HepG2 (cell line): ENCODE measurements at regions not wholly inside any gene's neighbourhood (a gene's known extent, or its start where the extent isn't known, plus 50 kb on each side); places are given as distances from the start of the nearest gene placed in this dataset.

ENCODE experiments used
- ATAC-seq: fragments of 200-7000 bp; cut with Tn5 transposase; 3 replicates; pipeline ENCODE4 v1.9.1; 2020; ENCODE audit warnings: mild to moderate bottlenecking, moderate library complexity
- BruUV-seq: library from RNA; stranded (reverse); fragments of 400-500 nt; replicated peaks from 2 replicates; lab custom pipeline; 2021; lab: Mats Ljungman, UMichigan
- CTCF ChIA-PET: fragments of 300-600 bp; formaldehyde crosslinking; extraction: SDS; loops from one replicate; lab custom pipeline; 2021; ENCODE audit warnings: low total read pairs, inconsistent platforms, low intra/inter-chr PET ratio; lab: Yijun Ruan, JAX
- POLR2A ChIA-PET: fragments of 350-600 bp; sonication (Branson Sonifier 250); formaldehyde crosslinking; loops from one replicate; lab custom pipeline; 2020; ENCODE audit warnings: antibody characterized with exemption, inconsistent platforms; lab: Yijun Ruan, JAX
- DNase-seq: peaks from one replicate; pipeline ENCODE4 v3.0.0-alpha.2; 2015; ENCODE audit warnings: low spot score
- FAIRE-seq: peaks from 3 replicates; lab custom pipeline; 2011; peaks lifted over from hg19 to GRCh38; lab: Jason Lieb, UNC
- H2AFZ ChIP-seq: one replicate; pipeline ENCODE4 v1.6.1; 2011; ENCODE audit warnings: low read length, inconsistent platforms
- H3K27ac ChIP-seq: fragments of 300-600 bp; 3 replicates; pipeline ENCODE4 v1.8.0; 2011; ENCODE audit warnings: mixed run types, mild to moderate bottlenecking, mixed read lengths, low read length, inconsistent platforms; ENCODE audit not compliant: insufficient read depth; ENCODE audit errors: extremely low read length
- H3K27me3 ChIP-seq, 2 experiments: fragments of 200-600 bp in 1 of 2; 2 replicates in 1 of 2; 3 replicates in 1 of 2; pipeline versions ENCODE4 v1.6.0 to v1.8.0; 2011; ENCODE audit warnings: low read length in 2 of 2, mild to moderate bottlenecking in 2 of 2, moderate library complexity in 2 of 2, inconsistent platforms in 1 of 2; ENCODE audit not compliant: insufficient read depth in 2 of 2, control insufficient read depth in 1 of 2
- H3K36me3 ChIP-seq, 2 experiments: fragments of 200-600 bp in 1 of 2; replicated peaks in 1 of 2; 2 replicates in 1 of 2; 3 replicates in 1 of 2; pipeline versions ENCODE4 v1.5.1 to v1.8.0; 2011; ENCODE audit warnings: low read length in 2 of 2, inconsistent platforms in 1 of 2; ENCODE audit not compliant: insufficient read depth in 2 of 2, control insufficient read depth in 1 of 2
- H3K4me1 ChIP-seq: 2 replicates; pipeline ENCODE4 v1.5.1; 2012; ENCODE audit warnings: low read length, inconsistent platforms; ENCODE audit not compliant: insufficient read depth
- H3K4me2 ChIP-seq: 2 replicates; pipeline ENCODE4 v1.6.0; 2011; ENCODE audit warnings: low read depth, low read length, inconsistent platforms
- H3K4me3 ChIP-seq, 3 experiments: fragments of 200-600 bp in 1 of 3; sonication (generic), shearing (Covaris generic) in 1 of 3; replicated peaks in 1 of 3; 2 replicates each; pipeline ENCODE4 v1.5.1; 2011 to 2016; ENCODE audit warnings: low read length in 3 of 3, inconsistent platforms in 2 of 3, low read depth in 2 of 3, mild to moderate bottlenecking in 2 of 3, control low read depth in 1 of 3, mixed read lengths in 1 of 3; ENCODE audit not compliant: insufficient read depth in 1 of 3
- H3K79me2 ChIP-seq: one replicate; pipeline ENCODE4 v1.6.1; 2011; ENCODE audit warnings: low read length, inconsistent platforms; ENCODE audit not compliant: insufficient read depth
- H3K9ac ChIP-seq: 2 replicates; pipeline ENCODE4 v1.6.0; 2011; ENCODE audit warnings: mild to moderate bottlenecking, low read depth, low read length, inconsistent platforms; ENCODE audit not compliant: insufficient read depth
- H3K9me3 ChIP-seq: 2 replicates; pipeline ENCODE4 v1.5.1; 2012; ENCODE audit warnings: mild to moderate bottlenecking, low read length
- H4K20me1 ChIP-seq: 2 replicates; pipeline ENCODE4 v1.6.0; 2011; ENCODE audit warnings: inconsistent platforms, mild to moderate bottlenecking, low read length, moderate library complexity; ENCODE audit not compliant: insufficient read depth
- BHLHE40 ChIP-seq: IDR thresholded peaks from 2 replicates; pipeline ENCODE4 v1.6.1; 2011; ENCODE audit warnings: low read length, improper control_type of control experiment
- GATA4 ChIP-seq: sonication (generic); IDR thresholded peaks from 2 replicates; pipeline ENCODE4 v1.6.1; 2016; ENCODE audit warnings: antibody characterized with exemption, low read depth, borderline replicate concordance
- HCFC1 ChIP-seq: fragments of 150-350 bp; IDR thresholded peaks from 2 replicates; pipeline ENCODE4 v1.6.1; 2014; ENCODE audit warnings: low read depth, low read length
- NFRKB ChIP-seq: fragments of 450-650 bp; IDR thresholded peaks from 2 replicates; pipeline ENCODE4 v1.6.1; 2017
- RAD51 ChIP-seq: fragments of 450-650 bp; IDR thresholded peaks from 2 replicates; pipeline ENCODE4 v1.6.1; 2016; ENCODE audit warnings: borderline replicate concordance
- TCF7 ChIP-seq: sonication (generic); IDR thresholded peaks from 2 replicates; pipeline ENCODE4 v1.6.1; 2016; ENCODE audit warnings: antibody characterized with exemption, low read depth
- USF2 ChIP-seq, 2 experiments: sonication (generic) in 1 of 2; formaldehyde crosslinking in 1 of 2; IDR thresholded peaks; 2 replicates each; pipeline versions ENCODE4 v1.5.1 to v1.6.1; 2011 to 2020; ENCODE audit warnings: borderline replicate concordance in 1 of 2, low read depth in 1 of 2, low read length in 1 of 2, mild to moderate bottlenecking in 1 of 2, missing genetic modification reagents in 1 of 2, moderate library complexity in 1 of 2
- ZNF468 ChIP-seq: sonication (generic); formaldehyde crosslinking; IDR thresholded peaks from 2 replicates; pipeline ENCODE4 v1.8.0; 2022; ENCODE audit warnings: mild to moderate bottlenecking, moderate library complexity, missing genetic modification reagents
- ZNF740 ChIP-seq: sonication (generic); formaldehyde crosslinking; IDR thresholded peaks from 2 replicates; pipeline ENCODE4 v1.4.0; 2020; ENCODE audit warnings: missing genetic modification reagents
- WGBS: methylation state at CpG from one replicate; pipeline ENCODE4 v1.1.6; 2017; ENCODE audit warnings: low lambda C conversion rate; 5-methylcytosine and 5-hydroxymethylcytosine counted together
- in situ Hi-C: cut with HindIII; loops from 2 replicates; pipeline ENCODE4 v1.10.0; 2017; ENCODE audit warnings: low pct_unique_long_range_greater_than_20kb; ENCODE audit not compliant: extremely low pct_ligation_motif_present
- intact Hi-C: fragments of 100-400 bp; cut with micrococcal nuclease; formaldehyde crosslinking; loops from one replicate; pipeline ENCODE4 v1.10.0; 2022; ENCODE audit not compliant: unreplicated experiment

GRCh38 chr6:98574984-98575383, 259.4 kb upstream of the POU3F2 start:
- no peak overlapping the region for H3K4me2 ChIP-seq
- H3K27me3 ChIP-seq = no peaks in the 10 kb centered on the region
- in situ Hi-C loops (no loop called here), intact Hi-C loops (no loop called here)
- DNase-seq (peak; percentile 45), FAIRE-seq (no peak), ATAC-seq (peak; percentile 77)
- no peaks in the 10 kb centered on the region for H3K36me3 ChIP-seq
- no peak overlapping the region for H3K4me3 ChIP-seq
- H3K27ac ChIP-seq = no peak overlapping the region
- H4K20me1 ChIP-seq = no peaks in the 10 kb centered on the region
- TF ChIP-seq HCFC1 = no peak
- TF ChIP-seq ZNF740 = no peak
- TF ChIP-seq GATA4 = no peak
- no peak for TF ChIP-seq ZNF468 (CRISPR knock-in tag)
- peak; percentile 78 for TF ChIP-seq USF2 (IDR thresholded peaks at IDR 0.05; ENCODE audit: low read depth, low read length)
- no peak; the same call in 1 of the 2 replicates for TF ChIP-seq USF2 (CRISPR knock-in tag; IDR thresholded peaks at IDR 0.05; ENCODE audit: borderline replicate concordance)
- TF ChIP-seq BHLHE40 = peak; percentile 39; the same call in 1 of the 2 replicates
- TF ChIP-seq NFRKB = no peak
- TF ChIP-seq RAD51 = peak; percentile 80; the same call in 1 of the 2 replicates
- TF ChIP-seq TCF7 = no peak
- H3K79me2 ChIP-seq = no peaks in the 10 kb centered on the region
- ChIA-PET POLR2A (no interaction called here), CTCF (no interaction called here)
- BruUV-seq = no TSS peak
- H2AFZ ChIP-seq = no peak overlapping the region
- 9% methylated on average over 4 of the region's 5 CpGs for WGBS
- no peak overlapping the region for H3K9ac ChIP-seq
- H3K9me3 ChIP-seq = no peaks in the 10 kb centered on the region
- H3K4me1 ChIP-seq = no peaks in the 10 kb centered on the region
